C4-2B (cell line): ENCODE measurements at regions not wholly inside any gene's neighbourhood (a gene's known extent, or its start where the extent isn't known, plus 50 kb on each side); places are given as distances from the start of the nearest gene placed in this dataset.

ENCODE experiments used
- CTCF ChIP-seq: fragments of 450-650 bp; conservative IDR thresholded peaks from 2 replicates; pipeline ENCODE4 v1.5.1; 2017; ENCODE audit warnings: mild to moderate bottlenecking
- ZFX ChIP-seq: fragments of 450-650 bp; IDR thresholded peaks from 2 replicates; pipeline ENCODE4 v1.6.1; 2017

GRCh38 chr3:99524559-99524958, 113.8 kb upstream of the COL8A1 start:
- TF ChIP-seq CTCF (no peak), ZFX (no peak)
